GM18861 (cell line): ENCODE measurements at regions not wholly inside any gene's neighbourhood (a gene's known extent, or its start where the extent isn't known, plus 50 kb on each side); places are given as distances from the start of the nearest gene placed in this dataset.
"Not testable (repeated sequence)": the region's sequence is repeated elsewhere in the genome, so short reads cannot be mapped to it uniquely, and the experiment has no call there.

Experiments used
- ATAC-seq: cut with Tn5 transposase; IDR thresholded peaks from one replicate; pipeline ENCODE4 v1.9.1; 2021; ENCODE audit not compliant: unreplicated experiment

- ATAC-seq: not testable (repeated sequence)
Observed at GRCh38 chr5:34096033-34096432, 53.0 kb upstream of the C1QTNF3 start.

GRCh38 chr5:34099891-34100290 is 56.9 kb upstream of the C1QTNF3 start:
- not testable (repeated sequence) for ATAC-seq

GRCh38 chr5:34101567-34101966 is 58.6 kb upstream of the C1QTNF3 start:
- not testable (repeated sequence) for ATAC-seq

GRCh38 chr5:34108897-34109296 is 65.9 kb upstream of the C1QTNF3 start:
- not testable (repeated sequence) for ATAC-seq

GRCh38 chr5:34124280-34124679 is 81.3 kb upstream of the C1QTNF3 start:
- not testable (repeated sequence) for ATAC-seq

- peak; percentile 87 for ATAC-seq
Observed at GRCh38 chr5:34125354-34125753, 82.3 kb upstream of the C1QTNF3 start.

- not testable (repeated sequence) for ATAC-seq
Observed at GRCh38 chr5:34126741-34127140, 83.7 kb upstream of the C1QTNF3 start.

GRCh38 chr5:34127818-34128217 is 84.8 kb upstream of the C1QTNF3 start:
- not testable (repeated sequence) for ATAC-seq

- not testable (repeated sequence) for ATAC-seq
Observed at GRCh38 chr5:34128890-34129289, 85.9 kb upstream of the C1QTNF3 start.

GRCh38 chr5:34154988-34155387 is 112.0 kb upstream of the C1QTNF3 start:
- ATAC-seq: not testable (repeated sequence)

- ATAC-seq: not testable (repeated sequence)
Observed at GRCh38 chr5:34156703-34157414, 113.8 kb upstream of the C1QTNF3 start.

GRCh38 chr5:34160904-34161303 is 117.9 kb upstream of the C1QTNF3 start:
- ATAC-seq: not testable (repeated sequence)

GRCh38 chr5:34171398-34171797 is 128.4 kb upstream of the C1QTNF3 start:
- not testable (repeated sequence) for ATAC-seq

GRCh38 chr5:34179453-34180190 is 136.6 kb upstream of the C1QTNF3 start:
- not testable (repeated sequence) for ATAC-seq

GRCh38 chr5:34180225-34180624 is 137.2 kb upstream of the C1QTNF3 start:
- ATAC-seq: not testable (repeated sequence)

- not testable (repeated sequence) for ATAC-seq
Observed at GRCh38 chr5:34180940-34181614, 138.1 kb upstream of the C1QTNF3 start.

- ATAC-seq: not testable (repeated sequence)
Observed at GRCh38 chr5:34185005-34185404, 142.0 kb upstream of the C1QTNF3 start.

- ATAC-seq: not testable (repeated sequence)
Observed at GRCh38 chr5:34185572-34185971, 142.6 kb upstream of the C1QTNF3 start.

GRCh38 chr5:34186108-34186507 is 143.1 kb upstream of the C1QTNF3 start:
- not testable (repeated sequence) for ATAC-seq

GRCh38 chr5:34186865-34187264 is 143.9 kb upstream of the C1QTNF3 start:
- not testable (repeated sequence) for ATAC-seq

- not testable (repeated sequence) for ATAC-seq
Observed at GRCh38 chr5:34187441-34187840, 144.4 kb upstream of the C1QTNF3 start.
